ENCODE measurements at regions not wholly inside any gene's neighbourhood (a gene's known extent, or its start where the extent isn't known, plus 50 kb on each side); places are given as distances from the start of the nearest gene placed in this dataset.

DNA sequence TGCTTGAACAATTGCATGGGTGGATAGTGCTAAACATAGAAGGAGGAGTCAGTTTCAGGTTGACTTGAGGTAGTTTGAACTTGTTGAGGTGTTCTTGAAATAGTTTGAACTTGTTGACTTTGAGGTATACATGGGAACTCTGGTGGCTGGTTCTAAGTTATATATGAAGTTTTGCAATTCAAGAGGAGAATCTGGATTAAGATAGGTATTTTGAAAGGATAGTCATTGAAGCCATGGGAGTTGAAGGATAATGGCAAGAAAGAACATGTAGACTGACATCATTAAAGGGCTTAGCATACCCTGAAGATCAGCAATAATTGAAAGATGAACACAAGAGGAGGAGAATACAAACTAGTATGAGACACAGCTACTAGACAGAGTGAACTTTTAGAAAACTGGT is 181.9 kb upstream of the MRPS30 start:
- TF ChIP-seq, protein P1, sequence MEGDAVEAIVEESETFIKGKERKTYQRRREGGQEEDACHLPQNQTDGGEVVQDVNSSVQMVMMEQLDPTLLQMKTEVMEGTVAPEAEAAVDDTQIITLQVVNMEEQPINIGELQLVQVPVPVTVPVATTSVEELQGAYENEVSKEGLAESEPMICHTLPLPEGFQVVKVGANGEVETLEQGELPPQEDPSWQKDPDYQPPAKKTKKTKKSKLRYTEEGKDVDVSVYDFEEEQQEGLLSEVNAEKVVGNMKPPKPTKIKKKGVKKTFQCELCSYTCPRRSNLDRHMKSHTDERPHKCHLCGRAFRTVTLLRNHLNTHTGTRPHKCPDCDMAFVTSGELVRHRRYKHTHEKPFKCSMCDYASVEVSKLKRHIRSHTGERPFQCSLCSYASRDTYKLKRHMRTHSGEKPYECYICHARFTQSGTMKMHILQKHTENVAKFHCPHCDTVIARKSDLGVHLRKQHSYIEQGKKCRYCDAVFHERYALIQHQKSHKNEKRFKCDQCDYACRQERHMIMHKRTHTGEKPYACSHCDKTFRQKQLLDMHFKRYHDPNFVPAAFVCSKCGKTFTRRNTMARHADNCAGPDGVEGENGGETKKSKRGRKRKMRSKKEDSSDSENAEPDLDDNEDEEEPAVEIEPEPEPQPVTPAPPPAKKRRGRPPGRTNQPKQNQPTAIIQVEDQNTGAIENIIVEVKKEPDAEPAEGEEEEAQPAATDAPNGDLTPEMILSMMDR (IDR thresholded peaks at IDR 0.05; ENCODE audit: borderline replicate concordance, extremely low read depth, low read length, poor library complexity, severe bottlenecking), result no peak
- TF ChIP-seq EZH2 (IDR thresholded peaks at IDR 0.05; ENCODE audit: borderline replicate concordance, low read depth, low read length, severe bottlenecking), result no peak
